RWPE1 (cell line): ENCODE measurements at regions not wholly inside any gene's neighbourhood (a gene's known extent, or its start where the extent isn't known, plus 50 kb on each side); places are given as distances from the start of the nearest gene placed in this dataset.

Experiments
- CTCF ChIA-PET: fragments of 350-600 bp; sonication (Branson Sonifier 250); formaldehyde crosslinking; extraction: SDS; loops from one replicate; lab custom pipeline; 2021; lab: Yijun Ruan, JAX
- POLR2A ChIA-PET: fragments of 400-600 bp; formaldehyde crosslinking; extraction: SDS; loops from one replicate; lab custom pipeline; 2020; ENCODE audit warnings: antibody characterized with exemption; ENCODE audit not compliant: low non-redundant PET; lab: Yijun Ruan, JAX
- DNase-seq: peaks from one replicate; pipeline ENCODE4 v3.0.0; 2012; ENCODE audit warnings: low spot score
- H3K27ac ChIP-seq: fragments of 450-650 bp; 2 replicates; pipeline ENCODE4 v1.5.1; 2017
- TF ChIP-seq, protein P1 (sequence below): fragments of 450-650 bp; conservative IDR thresholded peaks from 2 replicates; pipeline ENCODE4 v1.5.1; 2017; ENCODE audit warnings: low read depth, mild to moderate bottlenecking

DNA sequence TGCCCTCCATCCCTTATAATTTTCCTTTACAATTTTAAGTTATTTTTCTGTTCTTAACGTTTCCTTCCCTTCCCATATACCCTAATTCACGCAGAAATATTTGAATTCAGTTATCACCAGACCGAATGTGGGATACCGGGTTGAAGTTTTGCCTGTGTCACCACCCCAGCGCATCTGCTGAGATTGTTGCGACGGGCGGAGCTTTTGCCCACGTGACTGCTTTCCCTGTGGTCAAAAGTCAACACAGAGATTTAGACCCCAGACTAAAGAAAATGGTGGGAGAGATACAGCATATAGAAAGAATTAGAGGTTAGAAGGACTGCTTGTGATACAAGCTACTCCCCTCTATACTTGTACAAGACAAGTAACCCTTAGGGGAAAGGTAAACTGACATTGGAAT is 326.4 kb upstream of the CTNND2 start:
- POLR2A ChIA-PET: no interaction called here
- TF ChIP-seq, protein P1, sequence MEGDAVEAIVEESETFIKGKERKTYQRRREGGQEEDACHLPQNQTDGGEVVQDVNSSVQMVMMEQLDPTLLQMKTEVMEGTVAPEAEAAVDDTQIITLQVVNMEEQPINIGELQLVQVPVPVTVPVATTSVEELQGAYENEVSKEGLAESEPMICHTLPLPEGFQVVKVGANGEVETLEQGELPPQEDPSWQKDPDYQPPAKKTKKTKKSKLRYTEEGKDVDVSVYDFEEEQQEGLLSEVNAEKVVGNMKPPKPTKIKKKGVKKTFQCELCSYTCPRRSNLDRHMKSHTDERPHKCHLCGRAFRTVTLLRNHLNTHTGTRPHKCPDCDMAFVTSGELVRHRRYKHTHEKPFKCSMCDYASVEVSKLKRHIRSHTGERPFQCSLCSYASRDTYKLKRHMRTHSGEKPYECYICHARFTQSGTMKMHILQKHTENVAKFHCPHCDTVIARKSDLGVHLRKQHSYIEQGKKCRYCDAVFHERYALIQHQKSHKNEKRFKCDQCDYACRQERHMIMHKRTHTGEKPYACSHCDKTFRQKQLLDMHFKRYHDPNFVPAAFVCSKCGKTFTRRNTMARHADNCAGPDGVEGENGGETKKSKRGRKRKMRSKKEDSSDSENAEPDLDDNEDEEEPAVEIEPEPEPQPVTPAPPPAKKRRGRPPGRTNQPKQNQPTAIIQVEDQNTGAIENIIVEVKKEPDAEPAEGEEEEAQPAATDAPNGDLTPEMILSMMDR: no peak
- CTCF ChIA-PET: no interaction called here
- H3K27ac ChIP-seq: no peak overlapping the region
- DNase-seq: no peak

DNA sequence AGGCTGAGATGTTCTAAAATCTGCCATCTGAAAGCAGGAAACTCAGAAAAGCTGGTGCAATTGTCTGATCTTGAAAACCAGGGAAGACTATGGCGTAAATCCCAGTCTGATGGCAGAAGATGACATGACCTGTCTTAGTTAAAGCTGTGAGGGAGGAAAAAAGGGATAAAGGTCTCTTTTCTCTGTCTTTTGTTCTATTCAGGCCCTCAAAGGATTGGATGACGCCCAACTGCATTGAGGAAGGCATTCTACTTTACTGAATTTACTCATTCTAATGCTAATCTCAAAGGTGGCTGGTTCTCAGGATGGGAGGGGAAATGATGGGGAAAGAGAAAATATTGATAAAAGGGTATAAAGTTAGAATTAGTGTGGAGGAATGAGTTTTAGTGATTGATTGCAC is 312.8 kb upstream of the CTNND2 start:
- no peak for DNase-seq
- ChIA-PET CTCF (no interaction called here), POLR2A (no interaction called here)
- H3K27ac ChIP-seq: no peak overlapping the region
- TF ChIP-seq, protein P1: no peak

DNA sequence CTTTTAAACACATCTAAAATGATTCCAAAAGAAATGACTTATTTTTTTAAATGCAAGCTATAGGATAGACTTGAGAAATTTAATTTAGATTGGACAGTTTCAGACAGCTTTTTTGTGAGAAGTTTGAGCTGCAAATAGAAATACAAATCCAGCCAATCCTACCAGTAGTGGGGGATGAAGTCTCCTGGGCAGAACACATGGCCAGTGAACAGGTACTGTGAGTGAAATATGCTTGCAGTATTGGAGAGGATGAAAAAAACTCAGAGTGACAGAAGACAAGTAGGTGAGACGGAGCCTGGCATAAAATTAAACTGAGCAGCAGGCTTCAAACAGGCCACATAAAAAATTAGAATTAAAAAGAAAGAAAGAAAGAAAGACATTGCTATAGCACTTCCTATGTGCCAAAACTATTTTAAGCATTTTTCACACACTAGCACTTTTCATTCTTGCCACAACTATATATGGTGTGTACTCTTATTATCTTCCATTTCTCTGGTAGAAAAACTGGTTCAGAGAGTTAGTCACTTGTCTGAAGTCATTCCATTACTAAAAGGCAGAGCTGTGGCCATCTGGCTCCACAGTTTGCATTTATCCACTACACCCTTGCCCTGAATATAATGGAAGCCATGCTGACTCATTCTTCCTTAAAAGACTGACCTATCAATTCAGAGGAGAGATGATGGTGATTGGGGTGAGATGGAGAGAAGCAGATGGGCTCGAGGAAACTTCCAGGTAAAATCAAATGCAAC is 310.2 kb upstream of the CTNND2 start:
- ChIA-PET CTCF (no interaction called here), POLR2A (no interaction called here)
- H3K27ac ChIP-seq: no peak overlapping the region
- DNase-seq: no peak
- TF ChIP-seq, protein P1: no peak

DNA sequence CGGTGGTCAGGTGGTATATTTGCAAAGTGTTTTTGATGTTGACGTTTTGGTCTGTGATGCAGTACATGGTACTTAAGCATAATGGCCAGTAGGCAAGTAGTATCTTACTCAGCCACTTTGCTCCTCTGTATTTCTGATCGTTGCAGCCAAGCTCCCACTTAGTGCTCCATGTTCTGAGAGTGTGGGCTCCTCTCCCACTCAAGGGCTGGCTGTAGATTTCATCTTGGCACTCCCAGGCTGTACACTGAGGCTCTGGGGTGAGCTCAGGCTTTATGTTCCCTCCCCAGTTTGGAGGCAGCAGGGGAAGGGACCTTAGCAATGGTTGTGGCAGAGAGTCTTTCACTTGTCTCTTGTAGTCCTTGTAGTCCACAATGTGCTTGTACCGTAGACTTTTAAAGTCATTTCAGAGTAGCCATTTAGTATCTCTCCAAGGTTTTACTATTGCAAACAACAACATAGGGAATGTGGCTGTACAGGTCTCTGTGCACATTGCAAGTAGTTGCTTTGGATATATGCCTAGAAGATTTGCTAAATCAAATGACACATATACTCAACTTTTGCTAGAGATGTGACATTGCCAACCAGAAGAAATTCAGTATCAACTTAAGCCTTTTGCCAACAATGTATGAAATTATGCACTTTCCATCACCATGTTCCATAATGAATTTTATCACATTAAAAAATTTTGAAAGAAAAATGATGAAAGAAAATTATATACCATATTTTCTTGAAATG is 304.3 kb upstream of the CTNND2 start:
- POLR2A ChIA-PET: no interaction called here
- no peak overlapping the region for H3K27ac ChIP-seq
- CTCF ChIA-PET: no interaction called here
- TF ChIP-seq, protein P1: no peak
- no peak for DNase-seq

DNA sequence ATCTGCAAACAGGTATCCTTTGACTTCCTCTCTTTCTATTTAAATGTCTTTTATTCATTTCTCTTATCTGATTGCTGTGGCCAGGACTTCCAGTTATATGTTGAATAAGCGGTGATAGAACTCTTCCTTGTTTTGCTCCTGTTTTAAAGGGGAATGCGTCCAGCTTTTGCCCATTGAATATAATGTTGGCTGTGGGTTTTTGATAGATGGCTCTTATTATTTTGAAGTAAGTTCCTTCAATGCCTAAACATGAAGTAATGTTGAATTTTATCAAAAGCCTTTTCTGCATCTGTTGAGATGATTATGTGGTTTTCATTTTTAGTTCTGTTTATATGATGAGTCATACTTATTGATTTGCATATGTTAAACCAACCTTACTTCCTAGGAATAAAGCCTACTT is 300.5 kb upstream of the CTNND2 start:
- CTCF ChIA-PET: interaction anchor here (0.6 kb wide), 1 partner anchor 217 kb away, joined by 3 read pairs; no protein-coding TSS in a partner anchor
- TF ChIP-seq, protein P1: no peak
- H3K27ac ChIP-seq: no peak overlapping the region
- DNase-seq: no peak
- POLR2A ChIA-PET: no interaction called here

DNA sequence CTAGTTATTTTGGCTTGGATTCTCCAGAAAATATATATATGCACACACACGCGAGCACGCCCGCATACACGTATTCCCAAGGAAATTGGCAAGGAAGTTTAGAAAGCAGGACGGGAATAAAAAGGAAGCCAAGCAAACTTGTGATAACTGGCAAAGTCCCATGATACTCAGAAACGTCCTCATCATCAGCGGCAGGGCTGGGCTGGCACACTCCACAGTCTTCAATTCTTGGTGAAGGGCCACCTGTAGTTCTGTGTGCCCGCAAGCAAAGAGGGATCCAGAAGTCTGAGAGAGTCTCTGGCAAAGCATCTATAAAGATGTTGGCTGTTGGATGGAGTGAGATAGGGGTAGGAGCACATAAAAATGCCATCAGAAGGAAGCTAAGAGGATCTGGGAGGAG is 289.3 kb upstream of the CTNND2 start:
- TF ChIP-seq, protein P1: no peak
- no peak for DNase-seq
- H3K27ac ChIP-seq: no peak overlapping the region
- ChIA-PET POLR2A (no interaction called here), CTCF (no interaction called here)
